Myocyte (in vitro differentiated cells): ENCODE measurements at regions not wholly inside any gene's neighbourhood (a gene's known extent, or its start where the extent isn't known, plus 50 kb on each side); places are given as distances from the start of the nearest gene placed in this dataset.

Experiments
- DNase-seq: peaks from one replicate; pipeline ENCODE4 v3.0.0-alpha.2; 2012; ENCODE audit warnings: low read depth

- peak; percentile 12 for DNase-seq
These were observed 132.9 kb downstream of the RHOU start for GRCh38 chr1:228867951-228868730.

- DNase-seq = no peak
These were observed 133.4 kb downstream of the RHOU start for GRCh38 chr1:228868731-228869024.

GRCh38 chr1:228869312-228869824 lies 134.1 kb downstream of the RHOU start:
- DNase-seq = no peak

- no peak for DNase-seq
These were observed 134.9 kb downstream of the RHOU start for GRCh38 chr1:228870041-228870713.

- no peak for DNase-seq
These were observed 136.2 kb downstream of the RHOU start for GRCh38 chr1:228871314-228872061.

- no peak for DNase-seq
These were observed 136.8 kb downstream of the RHOU start for GRCh38 chr1:228872080-228872479.

- no peak for DNase-seq
These were observed 138.4 kb downstream of the RHOU start for GRCh38 chr1:228873709-228874108.

GRCh38 chr1:228875741-228876140 lies 140.5 kb downstream of the RHOU start:
- peak; percentile 23 for DNase-seq

- no peak for DNase-seq
These were observed 140.9 kb downstream of the RHOU start for GRCh38 chr1:228876187-228876586.

GRCh38 chr1:228879164-228879563 lies 143.9 kb downstream of the RHOU start:
- no peak for DNase-seq

- DNase-seq = no peak
These were observed 146.9 kb downstream of the RHOU start for GRCh38 chr1:228882041-228882770.

GRCh38 chr1:228882771-228883450 lies 147.6 kb downstream of the RHOU start:
- DNase-seq = no peak

- DNase-seq = no peak
These were observed 148.3 kb downstream of the RHOU start for GRCh38 chr1:228883535-228883934.

- DNase-seq = no peak
These were observed 148.9 kb downstream of the RHOU start for GRCh38 chr1:228884196-228884595.

- DNase-seq = no peak
These were observed 149.6 kb downstream of the RHOU start for GRCh38 chr1:228884615-228885566.

GRCh38 chr1:228885845-228886244 lies 150.6 kb downstream of the RHOU start:
- DNase-seq = no peak

GRCh38 chr1:228887101-228887500 lies 151.8 kb downstream of the RHOU start:
- no peak for DNase-seq

GRCh38 chr1:228887960-228888359 lies 152.7 kb downstream of the RHOU start:
- no peak for DNase-seq

- DNase-seq = no peak
These were observed 154.0 kb downstream of the RHOU start for GRCh38 chr1:228889289-228889688.
